ENCODE measurements at regions not wholly inside any gene's neighbourhood (a gene's known extent, or its start where the extent isn't known, plus 50 kb on each side); places are given as distances from the start of the nearest gene placed in this dataset.

DNA sequence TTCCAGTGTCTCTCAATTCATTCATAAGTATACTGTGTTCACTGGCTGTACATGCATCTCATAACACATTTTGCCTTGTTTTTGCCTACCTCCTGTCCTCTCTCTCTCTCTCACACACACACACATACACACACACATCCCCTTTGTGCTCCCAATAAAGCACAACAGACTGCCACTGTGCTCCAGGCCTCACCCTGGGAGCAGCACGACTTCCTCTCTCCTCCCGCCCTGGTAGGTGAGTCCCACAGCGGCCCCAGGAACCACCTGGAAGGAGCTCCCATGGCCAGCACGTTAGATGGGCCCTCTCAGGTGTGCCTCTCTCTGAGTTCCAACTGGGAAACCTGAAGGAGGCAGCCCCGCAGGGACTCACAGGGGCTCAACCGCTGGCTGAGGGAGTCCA, 65.4 kb downstream of the MARCHF4 start:
- TF ChIP-seq, protein P1, sequence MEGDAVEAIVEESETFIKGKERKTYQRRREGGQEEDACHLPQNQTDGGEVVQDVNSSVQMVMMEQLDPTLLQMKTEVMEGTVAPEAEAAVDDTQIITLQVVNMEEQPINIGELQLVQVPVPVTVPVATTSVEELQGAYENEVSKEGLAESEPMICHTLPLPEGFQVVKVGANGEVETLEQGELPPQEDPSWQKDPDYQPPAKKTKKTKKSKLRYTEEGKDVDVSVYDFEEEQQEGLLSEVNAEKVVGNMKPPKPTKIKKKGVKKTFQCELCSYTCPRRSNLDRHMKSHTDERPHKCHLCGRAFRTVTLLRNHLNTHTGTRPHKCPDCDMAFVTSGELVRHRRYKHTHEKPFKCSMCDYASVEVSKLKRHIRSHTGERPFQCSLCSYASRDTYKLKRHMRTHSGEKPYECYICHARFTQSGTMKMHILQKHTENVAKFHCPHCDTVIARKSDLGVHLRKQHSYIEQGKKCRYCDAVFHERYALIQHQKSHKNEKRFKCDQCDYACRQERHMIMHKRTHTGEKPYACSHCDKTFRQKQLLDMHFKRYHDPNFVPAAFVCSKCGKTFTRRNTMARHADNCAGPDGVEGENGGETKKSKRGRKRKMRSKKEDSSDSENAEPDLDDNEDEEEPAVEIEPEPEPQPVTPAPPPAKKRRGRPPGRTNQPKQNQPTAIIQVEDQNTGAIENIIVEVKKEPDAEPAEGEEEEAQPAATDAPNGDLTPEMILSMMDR (IDR thresholded peaks at IDR 0.05; ENCODE audit: low read length) = no peak
- no peak for TF ChIP-seq EZH2 (IDR thresholded peaks at IDR 0.05; ENCODE audit: borderline replicate concordance, low read length)
